Brain microvascular endothelial cell (primary cell): ENCODE measurements at regions not wholly inside any gene's neighbourhood (a gene's known extent, or its start where the extent isn't known, plus 50 kb on each side); places are given as distances from the start of the nearest gene placed in this dataset.

Source experiments
- DNase-seq: peaks from one replicate; pipeline ENCODE4 v3.0.0-alpha.2; 2020
- H3K27ac ChIP-seq: fragments of 250-450 bp; sonication (Bioruptor Pico); 2 replicates; pipeline ENCODE4 v1.5.1; 2020; ENCODE audit warnings: mild to moderate bottlenecking, moderate library complexity
- H3K27me3 ChIP-seq: fragments of 250-450 bp; sonication (Bioruptor Pico); replicated peaks from 2 replicates; pipeline ENCODE4 v1.5.1; 2020; ENCODE audit warnings: mild to moderate bottlenecking
- H3K36me3 ChIP-seq: fragments of 250-450 bp; sonication (Bioruptor Pico); replicated peaks from 2 replicates; pipeline ENCODE4 v1.5.1; 2020; ENCODE audit warnings: mild to moderate bottlenecking
- H3K4me3 ChIP-seq: 2 replicates; pipeline ENCODE4 v1.5.1; 2011; ENCODE audit warnings: low read depth, mild to moderate bottlenecking, control low read depth, low read length, moderate library complexity
- CTCF ChIP-seq: IDR thresholded peaks from 2 replicates; pipeline ENCODE4 v1.5.1; 2011; ENCODE audit warnings: low read depth, mild to moderate bottlenecking, moderate library complexity, low read length, control low read depth, inconsistent platforms; ENCODE audit errors: missing control alignments
- in situ Hi-C: cut with HindIII; loops from 2 replicates; pipeline ENCODE4 v1.10.0; 2017; ENCODE audit warnings: low sequenced_read_pairs, low pct_ligation_motif_present

- no peak for DNase-seq
- in situ Hi-C loops: no loop called here
- Histone ChIP-seq H3K27me3 (no peaks in the 10 kb centered on the region), H3K27ac (no peak overlapping the region), H3K4me3 (no peak overlapping the region), H3K36me3 (no peaks in the 10 kb centered on the region)
- TF ChIP-seq CTCF: no peak
Observed at GRCh38 chr14:97312910-97313309, 515.7 kb downstream of the VRK1 start.

GRCh38 chr14:97315790-97316189 lies 518.6 kb downstream of the VRK1 start:
- in situ Hi-C loops: no loop called here
- Histone ChIP-seq H3K27me3 (no peaks in the 10 kb centered on the region), H3K36me3 (no peaks in the 10 kb centered on the region), H3K27ac (no peak overlapping the region), H3K4me3 (no peak overlapping the region)
- DNase-seq: no peak
- no peak for TF ChIP-seq CTCF

- H3K4me3 ChIP-seq: no peak overlapping the region
- DNase-seq: no peak
- no peaks in the 10 kb centered on the region for H3K36me3 ChIP-seq
- in situ Hi-C loops: no loop called here
- no peak overlapping the region for H3K27ac ChIP-seq
- TF ChIP-seq CTCF: no peak
- no peaks in the 10 kb centered on the region for H3K27me3 ChIP-seq
Observed at GRCh38 chr14:97318380-97318779, 521.2 kb downstream of the VRK1 start.

GRCh38 chr14:97319691-97320090 lies 522.5 kb downstream of the VRK1 start:
- TF ChIP-seq CTCF: no peak
- DNase-seq: no peak
- no peaks in the 10 kb centered on the region for H3K27me3 ChIP-seq
- H3K36me3 ChIP-seq: no peaks in the 10 kb centered on the region
- in situ Hi-C loops: no loop called here
- no peak overlapping the region for H3K27ac ChIP-seq
- H3K4me3 ChIP-seq: no peak overlapping the region

- H3K27me3 ChIP-seq: no peaks in the 10 kb centered on the region
- DNase-seq: no peak
- no peak overlapping the region for H3K27ac ChIP-seq
- in situ Hi-C loops: no loop called here
- no peak for TF ChIP-seq CTCF
- no peak overlapping the region for H3K4me3 ChIP-seq
- H3K36me3 ChIP-seq: no peaks in the 10 kb centered on the region
Observed at GRCh38 chr14:97328743-97329142, 531.6 kb downstream of the VRK1 start.

GRCh38 chr14:97329701-97330100 lies 532.5 kb downstream of the VRK1 start:
- H3K36me3 ChIP-seq: no peaks in the 10 kb centered on the region
- no peak for TF ChIP-seq CTCF
- DNase-seq: no peak
- H3K27me3 ChIP-seq: no peaks in the 10 kb centered on the region
- no peak overlapping the region for H3K4me3 ChIP-seq
- H3K27ac ChIP-seq: no peak overlapping the region
- in situ Hi-C loops: no loop called here
